ENCODE measurements at regions not wholly inside any gene's neighbourhood (a gene's known extent, or its start where the extent isn't known, plus 50 kb on each side); places are given as distances from the start of the nearest gene placed in this dataset.

GRCh38 chr10:104548090-104548489 is 93.0 kb upstream of the SORCS3 start:
- no peak for TF ChIP-seq SUZ12 (IDR thresholded peaks at IDR 0.05; ENCODE audit: low read depth, low read length)
- no peak for TF ChIP-seq ZNF18 (CRISPR knock-in tag; IDR thresholded peaks at IDR 0.05; ENCODE audit: insufficient replicate concordance)
- TF ChIP-seq BCLAF1 (IDR thresholded peaks at IDR 0.05): no peak
- no peak for TF ChIP-seq MXI1 (IDR thresholded peaks at IDR 0.05; ENCODE audit: borderline replicate concordance, low read depth, low read length)
- no peak for TF ChIP-seq ZNF556 (CRISPR knock-in tag; IDR thresholded peaks at IDR 0.05; ENCODE audit: borderline replicate concordance)
- TF ChIP-seq POLR2AphosphoS5 (IDR thresholded peaks at IDR 0.05; ENCODE audit: low read depth, low read length): no peak
- TF ChIP-seq ZSCAN21 (CRISPR knock-in tag; IDR thresholded peaks at IDR 0.05; ENCODE audit: borderline replicate concordance): no peak
- TF ChIP-seq ZNF263 (CRISPR knock-in tag; IDR thresholded peaks at IDR 0.05): no peak
- no peak for TF ChIP-seq CTCF (CRISPR knock-in tag; IDR thresholded peaks at IDR 0.05)
- TF ChIP-seq BORCS8-MEF2B (CRISPR knock-in tag; IDR thresholded peaks at IDR 0.05): no peak
- no peak for TF ChIP-seq MXD4 (CRISPR knock-in tag; IDR thresholded peaks at IDR 0.05)
- no peak for TF ChIP-seq KAT8 (CRISPR knock-in tag; IDR thresholded peaks at IDR 0.05)
- TF ChIP-seq ZNF800 (CRISPR knock-in tag; IDR thresholded peaks at IDR 0.05): no peak
- no peak for TF ChIP-seq GLI4 (CRISPR knock-in tag; IDR thresholded peaks at IDR 0.05; ENCODE audit: borderline replicate concordance)
